ENCODE measurements at regions not wholly inside any gene's neighbourhood (a gene's known extent, or its start where the extent isn't known, plus 50 kb on each side); places are given as distances from the start of the nearest gene placed in this dataset.

GRCh38 chr2:189287982-189288521 lies 108.5 kb upstream of the COL5A2 start:
- peak; percentile 49 for TF ChIP-seq CTCF (IDR thresholded peaks at IDR 0.05)
- TF ChIP-seq EZH2phosphoT487 (IDR thresholded peaks at IDR 0.05), result no peak
- no peak for TF ChIP-seq EZH2 (IDR thresholded peaks at IDR 0.05)
